Vagina (tissue), 2 donors: ENCODE measurements at regions not wholly inside any gene's neighbourhood (a gene's known extent, or its start where the extent isn't known, plus 50 kb on each side); places are given as distances from the start of the nearest gene placed in this dataset.

Experiments used
- DNase-seq, 2 donors: peaks; one replicate each; pipeline ENCODE4 v3.0.0-alpha.2; 2017; ENCODE audit errors: extremely low spot score in 2 of 2
- H3K27ac ChIP-seq: fragments of 200-600 bp; sonication (generic); one replicate; pipeline ENCODE4 v1.5.1; 2019
- H3K27me3 ChIP-seq: fragments of 200-600 bp; sonication (generic); one replicate; pipeline ENCODE4 v1.5.1; 2019
- H3K36me3 ChIP-seq, 2 donors: fragments of 200-600 bp; sonication (generic); one replicate each; pipeline ENCODE4 v1.5.1; 2017 to 2019
- H3K4me1 ChIP-seq: fragments of 200-600 bp; sonication (generic); one replicate; pipeline ENCODE4 v1.5.1; 2019
- H3K4me3 ChIP-seq, 2 donors: fragments of 200-600 bp; sonication (generic); 1 replicate in 1 of 2; 2 replicates in 1 of 2; pipeline ENCODE4 v1.5.1; 2016 to 2019
- H3K9me3 ChIP-seq: fragments of 200-600 bp; sonication (generic); one replicate; pipeline ENCODE4 v1.5.1; 2019
- CTCF ChIP-seq, 3 experiments: fragments of 450-650 bp in 2 of 3; fragments of 200-600 bp in 1 of 3; sonication (generic) in 1 of 3; IDR thresholded peaks; one replicate each; pipeline ENCODE4 v1.5.1; 2017 to 2019; ENCODE audit warnings: antibody characterized with exemption in 3 of 3, mild to moderate bottlenecking in 2 of 3, moderate library complexity in 2 of 3
- POLR2A ChIP-seq, 2 donors: fragments of 450-650 bp; IDR thresholded peaks; one replicate each; pipeline ENCODE4 v1.6.1; 2017; ENCODE audit warnings: antibody characterized with exemption in 2 of 2, mild to moderate bottlenecking in 2 of 2, moderate library complexity in 2 of 2
- POLR2AphosphoS5 ChIP-seq, 2 donors: sonication (generic); formaldehyde crosslinking; IDR thresholded peaks; one replicate each; pipeline ENCODE4 v1.9.0; 2017; ENCODE audit warnings: antibody characterized with exemption in 2 of 2, mild to moderate bottlenecking in 2 of 2, low read depth in 1 of 2; ENCODE audit not compliant: insufficient read depth in 1 of 2
- intact Hi-C: fragments of 100-400 bp; cut with DNase I; formaldehyde crosslinking; loops from one replicate; pipeline ENCODE4 v1.15.1; 2023

DNA sequence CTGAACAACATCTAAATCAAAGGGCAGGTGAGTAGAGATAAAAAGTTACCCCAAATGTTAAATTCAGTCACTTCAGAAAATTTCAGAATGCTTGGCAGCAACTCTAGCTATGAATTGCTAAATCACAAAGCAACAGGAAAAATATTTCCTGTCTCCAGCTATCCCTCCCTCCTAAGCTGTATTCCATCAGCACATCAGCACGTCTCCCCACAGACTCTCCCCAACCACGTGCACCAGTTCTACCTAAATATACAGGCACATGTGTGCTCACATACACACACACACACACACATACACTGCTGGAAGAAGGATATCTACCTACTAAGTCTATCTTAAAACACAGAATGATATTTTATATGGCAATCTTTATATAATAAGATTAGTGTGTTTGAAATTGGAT lies 177.1 kb upstream of the ARHGEF26 start:
- Histone ChIP-seq H3K27ac (no peak overlapping the region), H3K9me3 (no peaks in the 10 kb centered on the region)
- no peak for TF ChIP-seq POLR2A (IDR thresholded peaks at IDR 0.05)
- TF ChIP-seq POLR2AphosphoS5 (IDR thresholded peaks at IDR 0.05; ENCODE audit: insufficient read depth in 1 of 2, low read depth in 1 of 2): no peak

GRCh38 chr3:153951276-153951675 lies 169.9 kb upstream of the ARHGEF26 start:
- intact Hi-C loops: loop anchor here (10.0 kb wide), 1 partner anchor 1594 kb away; no protein-coding TSS in a partner anchor
- H3K4me3 ChIP-seq: no peak overlapping the region
- H3K36me3 ChIP-seq: no peaks in the 10 kb centered on the region
- no peaks in the 10 kb centered on the region for H3K4me1 ChIP-seq
- DNase-seq: no peak
- H3K27ac ChIP-seq: no peak overlapping the region
- H3K27me3 ChIP-seq: no peaks in the 10 kb centered on the region
- TF ChIP-seq POLR2AphosphoS5 (IDR thresholded peaks at IDR 0.05; ENCODE audit: insufficient read depth in 1 of 2, low read depth in 1 of 2): no peak
- TF ChIP-seq CTCF (IDR thresholded peaks at IDR 0.05): no peak
- TF ChIP-seq POLR2A (IDR thresholded peaks at IDR 0.05): no peak
- H3K9me3 ChIP-seq: no peaks in the 10 kb centered on the region

More for the DNA sequence above, 177.1 kb upstream of the ARHGEF26 start:
- Histone ChIP-seq H3K36me3 (no peaks in the 10 kb centered on the region), H3K4me3 (no peak overlapping the region), H3K27me3 (no peaks in the 10 kb centered on the region), H3K4me1 (no peaks in the 10 kb centered on the region)
- no peak for DNase-seq
- intact Hi-C loops: no loop called here

DNA sequence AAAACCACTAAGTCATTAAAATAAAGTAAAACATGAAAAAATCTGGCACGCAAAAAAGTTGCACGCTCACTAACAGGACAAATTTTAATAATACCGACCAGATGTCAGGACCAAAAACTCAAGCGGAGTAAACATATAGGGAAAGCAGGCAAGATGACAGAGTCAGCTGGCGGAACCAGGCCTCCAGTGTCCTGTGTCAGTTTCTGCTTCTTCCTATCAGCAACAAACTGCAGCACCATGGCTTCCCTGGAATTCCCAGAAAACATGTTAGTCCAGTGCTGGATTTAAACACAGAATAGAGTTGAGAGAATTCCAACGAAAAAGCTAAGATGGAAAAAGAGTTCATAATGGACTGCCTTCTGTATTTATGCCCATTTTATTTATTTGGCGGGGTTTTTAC lies 169.1 kb upstream of the ARHGEF26 start:
- Histone ChIP-seq H3K27me3 (no peaks in the 10 kb centered on the region), H3K36me3 (no peaks in the 10 kb centered on the region), H3K4me3 (no peak overlapping the region), H3K4me1 (no peaks in the 10 kb centered on the region), H3K27ac (no peak overlapping the region), H3K9me3 (no peaks in the 10 kb centered on the region)
- no peak for TF ChIP-seq POLR2A (IDR thresholded peaks at IDR 0.05)
- TF ChIP-seq CTCF (IDR thresholded peaks at IDR 0.05): no peak
- no peak for TF ChIP-seq POLR2AphosphoS5 (IDR thresholded peaks at IDR 0.05; ENCODE audit: insufficient read depth in 1 of 2, low read depth in 1 of 2)
- intact Hi-C loops: loop anchor here (10.0 kb wide), 1 partner anchor 1593 kb away; no protein-coding TSS in a partner anchor
- DNase-seq: no peak

DNA sequence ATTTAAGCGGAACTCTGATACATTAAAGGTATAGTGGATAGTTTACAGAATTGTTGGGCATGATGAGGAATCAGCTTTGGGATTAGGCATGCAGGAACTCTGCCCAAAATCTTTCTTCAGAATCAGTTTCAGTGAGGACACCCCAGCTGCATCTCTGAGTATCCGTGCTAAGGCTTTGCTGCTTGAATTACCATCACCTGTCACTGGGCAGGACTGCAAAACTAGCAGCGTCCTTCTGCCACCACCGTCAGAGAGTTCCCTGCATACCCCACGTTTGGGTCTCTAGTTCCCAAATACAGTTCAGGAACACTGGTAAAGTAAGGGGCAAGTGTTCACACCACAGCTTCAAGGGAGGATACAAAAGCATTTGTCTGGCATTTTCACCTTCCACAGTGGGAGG lies 164.6 kb upstream of the ARHGEF26 start:
- Histone ChIP-seq H3K36me3 (no peaks in the 10 kb centered on the region), H3K4me3 (no peak overlapping the region), H3K9me3 (no peaks in the 10 kb centered on the region), H3K27me3 (no peaks in the 10 kb centered on the region), H3K27ac (no peak overlapping the region), H3K4me1 (peaks cover 17% of the 10 kb centered on the region)
- intact Hi-C loops: loop anchor here (10.0 kb wide), 1 partner anchor 1588 kb away; no protein-coding TSS in a partner anchor
- no peak for DNase-seq
- TF ChIP-seq POLR2A (IDR thresholded peaks at IDR 0.05) (no peak), CTCF (IDR thresholded peaks at IDR 0.05) (no peak), POLR2AphosphoS5 (IDR thresholded peaks at IDR 0.05; ENCODE audit: insufficient read depth in 1 of 2, low read depth in 1 of 2) (no peak)

DNA sequence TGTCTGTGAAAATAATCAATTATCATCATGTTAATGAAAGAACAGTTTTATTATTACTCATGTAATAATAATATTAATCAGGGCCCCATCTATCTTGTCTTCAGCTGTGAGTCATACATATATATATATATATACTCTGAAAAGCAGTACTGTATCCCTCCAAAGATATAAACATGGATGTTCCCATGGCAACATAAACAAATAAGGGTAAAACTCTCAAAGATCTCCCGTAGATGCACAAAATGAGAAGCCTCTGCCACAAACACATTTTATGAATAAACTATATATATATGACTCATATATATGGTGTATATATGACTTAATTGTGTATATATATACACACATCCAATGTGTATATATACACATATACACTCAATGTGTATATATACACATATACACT lies 163.8 kb upstream of the ARHGEF26 start:
- Histone ChIP-seq H3K27me3 (no peaks in the 10 kb centered on the region), H3K9me3 (no peaks in the 10 kb centered on the region), H3K4me1 (peaks cover 17% of the 10 kb centered on the region), H3K4me3 (no peak overlapping the region), H3K27ac (no peak overlapping the region), H3K36me3 (no peaks in the 10 kb centered on the region)
- DNase-seq: no peak
- intact Hi-C loops: loop anchor here (10.0 kb wide), 1 partner anchor 1587 kb away; no protein-coding TSS in a partner anchor
- no peak for TF ChIP-seq CTCF (IDR thresholded peaks at IDR 0.05)
- TF ChIP-seq POLR2A (IDR thresholded peaks at IDR 0.05): no peak
- TF ChIP-seq POLR2AphosphoS5 (IDR thresholded peaks at IDR 0.05; ENCODE audit: insufficient read depth in 1 of 2, low read depth in 1 of 2): no peak
